ENCODE measurements at regions not wholly inside any gene's neighbourhood (a gene's known extent, or its start where the extent isn't known, plus 50 kb on each side); places are given as distances from the start of the nearest gene placed in this dataset.
"Not testable (repeated sequence)": the region's sequence is repeated elsewhere in the genome, so short reads cannot be mapped to it uniquely, and the experiment has no call there.

- not testable (repeated sequence) for DNase-seq (ENCODE audit: low spot score)
These were observed 1380.4 kb upstream of the SLC39A10 start for GRCh38 chr2:194276667-194277066.

DNA sequence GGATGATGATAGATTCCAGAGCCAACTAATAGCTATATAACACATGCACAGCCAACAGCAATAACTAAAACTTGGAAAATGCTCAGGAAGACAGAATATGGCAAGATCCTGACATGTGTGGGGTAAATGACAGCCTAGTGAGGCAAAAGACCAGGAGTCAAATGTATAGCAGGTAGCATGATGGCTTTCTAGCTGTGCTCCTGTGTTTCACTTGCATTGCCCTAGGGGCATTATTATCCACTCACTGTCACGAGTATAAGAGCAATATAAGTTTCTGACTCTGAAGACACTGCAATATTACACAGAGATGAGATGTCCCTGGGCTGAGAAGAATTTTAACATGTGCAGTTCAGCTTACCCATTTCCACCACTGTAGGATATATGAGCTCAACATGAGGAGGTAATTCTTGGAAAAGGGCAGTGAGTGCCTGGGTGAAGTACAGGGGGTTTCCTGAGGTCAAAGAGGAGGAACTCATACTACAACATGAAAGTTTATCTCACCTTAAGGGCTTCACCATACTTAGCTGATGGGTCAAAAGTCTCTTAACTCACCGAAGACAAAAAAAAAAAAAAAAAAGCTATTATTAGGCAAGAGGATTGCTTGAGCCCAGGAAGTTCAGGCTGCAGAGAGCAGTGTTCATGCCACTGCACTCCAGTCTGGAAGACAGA, 1385.6 kb upstream of the SLC39A10 start:
- DNase-seq (ENCODE audit: low spot score): no peak

GRCh38 chr2:194270648-194271047, 1386.4 kb upstream of the SLC39A10 start:
- DNase-seq (ENCODE audit: low spot score): no peak

DNA sequence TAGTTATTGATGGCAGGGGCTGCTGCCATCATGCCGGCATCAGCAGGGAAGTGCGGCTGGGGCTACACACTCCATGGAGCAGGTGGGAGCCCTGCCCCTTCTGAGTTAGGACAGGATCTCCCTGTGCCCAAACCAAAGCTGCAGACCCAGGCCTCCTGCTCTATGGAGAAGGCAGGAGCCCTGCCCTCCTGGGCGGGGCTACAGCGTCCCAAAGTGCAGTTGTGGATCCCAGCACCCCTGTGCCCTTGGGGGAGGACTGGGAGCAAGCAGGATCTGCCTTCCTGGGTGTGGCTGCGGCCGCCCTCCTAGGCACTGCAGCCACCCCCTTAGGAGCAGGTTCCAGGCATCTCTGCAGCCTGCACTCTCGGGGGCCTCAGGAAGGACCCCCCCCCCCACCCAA, 1392.4 kb upstream of the SLC39A10 start:
- DNase-seq (ENCODE audit: low spot score): no peak

- no peak for DNase-seq (ENCODE audit: low spot score)
These were observed 1396.8 kb upstream of the SLC39A10 start for GRCh38 chr2:194260185-194260584.

GRCh38 chr2:194257095-194257494, 1399.9 kb upstream of the SLC39A10 start:
- peak; percentile 19 for DNase-seq (ENCODE audit: low spot score)

DNA sequence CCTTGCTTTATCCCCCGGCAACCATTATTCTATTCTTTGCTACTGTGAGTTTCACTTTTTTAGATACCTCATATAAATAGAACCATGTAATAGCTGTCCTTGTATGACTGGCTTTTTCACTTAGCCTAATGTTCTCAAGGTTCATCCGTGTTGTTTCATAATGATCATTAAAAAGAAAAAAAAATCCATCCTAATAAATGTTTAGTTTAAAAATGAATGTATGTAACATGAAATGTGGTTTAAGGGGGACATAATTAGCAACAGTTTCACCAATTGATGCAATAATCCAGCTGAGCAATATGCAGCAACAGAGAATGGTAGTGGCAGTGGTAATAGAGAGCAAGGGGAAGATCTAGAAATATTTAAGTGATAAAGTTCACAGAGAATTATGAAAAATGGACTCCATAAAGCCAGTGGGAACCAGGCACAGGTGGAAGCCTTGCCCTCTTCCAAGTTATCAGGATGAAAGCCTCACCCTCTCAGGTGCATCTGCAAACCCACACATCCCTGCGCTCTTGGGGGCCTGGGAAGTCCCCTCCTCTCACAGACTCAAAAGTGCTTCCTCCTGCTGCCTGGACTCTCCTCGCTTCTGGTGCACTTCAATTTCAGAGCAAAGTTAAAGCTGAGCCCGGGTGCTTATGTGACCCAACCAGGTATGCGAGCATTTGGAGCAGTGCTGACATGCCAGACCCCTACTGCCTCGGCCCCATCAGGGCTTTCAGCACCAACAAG, 1403.3 kb upstream of the SLC39A10 start:
- no peak for DNase-seq (ENCODE audit: low spot score)

GRCh38 chr2:194252127-194252526, 1404.9 kb upstream of the SLC39A10 start:
- DNase-seq (ENCODE audit: low spot score): no peak

GRCh38 chr2:194232600-194232999, 1424.4 kb upstream of the SLC39A10 start:
- no peak for DNase-seq (ENCODE audit: low spot score)

DNA sequence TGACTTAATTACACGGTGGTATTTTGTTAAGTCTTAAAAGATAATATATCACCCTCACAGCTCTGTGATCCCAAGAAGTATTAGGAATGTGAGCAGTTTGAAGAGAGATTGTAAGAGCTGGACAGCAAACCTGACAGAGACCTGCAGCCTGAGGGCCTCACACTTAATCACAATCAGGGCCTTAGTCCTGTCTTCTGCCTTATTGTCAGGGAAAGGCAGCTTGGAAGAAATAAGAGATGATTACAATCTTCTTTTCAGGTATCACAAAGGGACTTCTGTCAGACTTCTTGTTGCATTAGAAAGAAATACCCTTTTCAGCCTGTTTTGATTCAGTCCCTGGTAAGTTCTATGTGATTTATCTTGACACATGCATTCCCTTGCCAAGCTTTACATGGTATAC, 1433.8 kb upstream of the SLC39A10 start:
- peak; percentile 4 for DNase-seq (ENCODE audit: low spot score)

DNA sequence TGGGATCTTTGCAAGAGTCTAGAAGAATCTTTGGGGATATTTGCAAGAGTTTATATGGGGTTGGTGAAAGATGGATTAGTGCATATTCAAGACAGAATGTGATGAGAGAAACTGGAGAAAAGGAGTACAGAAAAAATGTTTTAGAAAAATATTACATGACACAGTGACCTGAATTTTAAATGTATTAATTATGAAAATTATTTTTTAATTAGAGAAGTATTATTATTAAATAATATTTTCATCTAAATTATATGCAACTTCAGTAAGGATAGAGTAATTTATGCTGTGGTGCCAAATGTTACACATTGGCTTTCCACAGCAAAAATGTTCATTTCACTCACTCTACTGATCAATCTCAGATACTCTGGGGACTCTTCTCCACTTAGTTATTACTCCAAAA, 1442.8 kb upstream of the SLC39A10 start:
- DNase-seq (ENCODE audit: low spot score): no peak

GRCh38 chr2:194205568-194206227, 1451.3 kb upstream of the SLC39A10 start:
- DNase-seq (ENCODE audit: low spot score): no peak

DNA sequence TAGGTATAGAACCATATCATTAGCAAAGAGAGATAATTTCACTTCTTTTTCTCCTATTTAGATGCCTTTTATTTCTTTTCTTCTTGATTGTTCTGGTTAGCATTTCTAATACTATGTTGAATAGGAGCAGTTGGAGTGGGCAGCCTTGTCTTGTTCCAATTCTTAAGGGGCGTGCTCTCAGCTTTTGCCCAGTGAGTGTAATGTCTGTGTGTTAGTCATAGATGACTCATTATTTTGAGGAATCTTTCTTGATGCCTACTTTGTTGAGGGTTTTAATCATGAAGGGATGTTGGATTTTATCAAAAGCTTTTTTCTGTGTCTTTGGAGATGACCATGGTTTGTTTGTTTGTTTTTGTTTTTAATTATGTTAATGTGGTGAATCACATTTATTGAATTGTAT, 1453.1 kb upstream of the SLC39A10 start:
- DNase-seq (ENCODE audit: low spot score): no peak

DNA sequence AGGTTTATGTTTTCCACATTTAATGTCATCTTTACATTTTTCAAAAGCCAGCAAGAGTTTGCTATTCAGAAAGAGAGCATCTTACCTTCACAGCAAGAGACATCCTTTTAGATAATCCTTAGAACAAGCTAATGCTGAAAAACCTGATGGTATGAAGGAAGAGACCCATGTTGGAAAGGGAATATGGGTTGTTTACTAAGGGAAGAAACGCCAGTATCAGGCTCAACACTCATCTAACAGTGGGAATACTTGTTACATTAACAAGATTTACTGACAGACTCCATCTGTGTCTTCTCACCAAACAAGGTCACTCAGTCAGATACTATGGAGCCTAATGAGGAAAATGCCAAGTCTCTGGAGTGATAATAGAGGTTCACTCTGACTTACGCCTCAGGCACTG, 1474.1 kb upstream of the SLC39A10 start:
- peak; percentile 71 for DNase-seq (ENCODE audit: low spot score)

- DNase-seq (ENCODE audit: low spot score): no peak
These were observed 1480.9 kb upstream of the SLC39A10 start for GRCh38 chr2:194176134-194176533.

DNA sequence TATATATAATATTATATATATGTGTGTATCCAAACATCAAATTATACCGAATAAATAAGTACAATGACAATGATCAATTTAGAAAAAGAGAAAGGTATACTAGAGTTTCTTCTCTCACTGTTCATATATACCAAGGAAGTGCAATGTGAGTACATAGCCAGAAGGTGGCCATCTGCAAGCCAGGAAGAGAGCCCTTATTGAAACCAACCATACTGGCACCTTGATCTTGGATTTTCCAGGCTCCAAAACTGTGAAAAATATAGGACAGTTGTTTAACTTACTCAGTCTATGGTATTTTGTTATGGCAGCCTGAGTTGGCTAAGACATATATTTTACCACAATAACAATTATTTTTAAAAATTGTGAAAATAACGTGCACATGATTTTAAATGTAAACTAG, 1490.2 kb upstream of the SLC39A10 start:
- peak; percentile 34 for DNase-seq (ENCODE audit: low spot score)

DNA sequence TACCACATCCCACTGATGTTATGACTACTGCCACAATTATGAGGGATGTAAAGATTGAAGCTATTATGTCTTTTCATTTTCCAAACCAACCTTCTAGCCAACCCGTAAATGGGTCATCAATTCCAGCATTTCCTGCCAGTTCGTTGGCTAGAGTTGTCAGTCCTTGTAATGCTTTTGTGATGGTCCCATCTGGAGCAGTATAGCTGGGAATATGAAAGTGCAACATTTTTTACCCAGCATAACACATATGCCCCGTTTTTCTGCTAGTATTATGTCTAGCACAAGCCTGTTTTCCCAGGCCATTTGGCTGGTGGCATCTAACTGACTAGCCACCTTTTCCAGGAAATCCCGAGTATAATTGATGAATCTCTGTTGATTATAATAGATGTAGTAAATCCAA, 1501.6 kb upstream of the SLC39A10 start:
- DNase-seq (ENCODE audit: low spot score): peak; percentile 56

DNA sequence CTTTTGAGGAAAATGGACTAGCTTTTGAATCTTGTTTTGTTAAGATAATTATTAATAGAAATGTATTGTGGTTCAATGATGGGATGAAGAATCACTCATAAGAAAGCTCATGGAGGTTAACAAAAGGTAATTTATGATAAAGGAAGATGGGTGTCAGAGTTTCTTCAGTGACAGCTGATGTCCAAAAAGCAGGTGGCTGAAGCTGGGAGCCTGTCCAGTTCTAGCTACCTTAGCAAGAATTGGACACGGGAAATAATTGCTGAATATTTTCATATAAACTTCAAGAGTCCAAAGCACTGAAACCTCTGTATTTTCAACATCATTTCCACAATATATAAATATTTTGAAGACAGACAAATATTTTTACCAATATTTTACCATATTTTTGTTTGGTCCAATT, 1505.8 kb upstream of the SLC39A10 start:
- DNase-seq (ENCODE audit: low spot score): peak; percentile 68

DNA sequence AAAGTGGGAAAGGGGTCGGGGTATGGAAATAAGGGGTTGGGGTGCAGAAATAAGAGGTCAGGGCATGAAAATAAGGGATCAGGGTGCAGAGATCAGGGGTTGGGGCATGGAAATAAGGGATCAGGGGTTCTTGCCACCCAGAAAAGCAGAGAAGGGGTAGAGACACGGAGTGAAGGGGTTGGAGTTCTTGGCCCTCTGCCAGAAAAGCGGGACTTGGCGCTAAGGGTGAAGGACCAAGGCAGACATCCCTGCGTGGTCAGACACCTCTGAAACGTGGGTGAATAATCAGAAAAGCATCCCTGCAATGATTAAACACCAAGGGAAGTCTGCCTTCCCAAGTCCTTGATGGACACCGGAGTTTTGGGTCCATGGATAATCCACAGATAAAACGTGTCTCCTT, 1521.6 kb upstream of the SLC39A10 start:
- no peak for DNase-seq (ENCODE audit: low spot score)

GRCh38 chr2:194128810-194129209, 1528.2 kb upstream of the SLC39A10 start:
- DNase-seq (ENCODE audit: low spot score): no peak

GRCh38 chr2:194126418-194126817, 1530.6 kb upstream of the SLC39A10 start:
- DNase-seq (ENCODE audit: low spot score): no peak

DNA sequence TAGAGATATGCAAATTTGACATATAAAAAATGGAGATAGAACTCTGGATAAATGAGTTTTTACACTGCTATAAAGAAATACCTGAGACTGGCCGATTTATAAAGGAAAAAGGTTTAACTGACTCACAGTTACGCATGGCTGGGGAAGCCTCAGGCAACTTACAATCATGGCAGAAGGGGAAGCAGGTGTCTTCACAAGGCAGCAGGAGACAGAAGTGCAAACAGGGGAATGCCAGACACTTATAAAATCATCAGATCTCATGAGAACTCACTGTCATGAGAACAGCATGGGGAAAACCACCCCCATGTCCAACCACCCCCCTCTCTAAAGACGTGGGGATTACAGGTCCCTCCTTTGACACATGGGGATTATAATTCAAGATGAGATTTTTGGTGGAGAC, 1540.2 kb upstream of the SLC39A10 start:
- no peak for DNase-seq (ENCODE audit: low spot score)

- no peak for DNase-seq (ENCODE audit: low spot score)
These were observed 1551.7 kb upstream of the SLC39A10 start for GRCh38 chr2:194105358-194105757.
